ENCODE measurements at regions not wholly inside any gene's neighbourhood (a gene's known extent, or its start where the extent isn't known, plus 50 kb on each side); places are given as distances from the start of the nearest gene placed in this dataset.

DNA sequence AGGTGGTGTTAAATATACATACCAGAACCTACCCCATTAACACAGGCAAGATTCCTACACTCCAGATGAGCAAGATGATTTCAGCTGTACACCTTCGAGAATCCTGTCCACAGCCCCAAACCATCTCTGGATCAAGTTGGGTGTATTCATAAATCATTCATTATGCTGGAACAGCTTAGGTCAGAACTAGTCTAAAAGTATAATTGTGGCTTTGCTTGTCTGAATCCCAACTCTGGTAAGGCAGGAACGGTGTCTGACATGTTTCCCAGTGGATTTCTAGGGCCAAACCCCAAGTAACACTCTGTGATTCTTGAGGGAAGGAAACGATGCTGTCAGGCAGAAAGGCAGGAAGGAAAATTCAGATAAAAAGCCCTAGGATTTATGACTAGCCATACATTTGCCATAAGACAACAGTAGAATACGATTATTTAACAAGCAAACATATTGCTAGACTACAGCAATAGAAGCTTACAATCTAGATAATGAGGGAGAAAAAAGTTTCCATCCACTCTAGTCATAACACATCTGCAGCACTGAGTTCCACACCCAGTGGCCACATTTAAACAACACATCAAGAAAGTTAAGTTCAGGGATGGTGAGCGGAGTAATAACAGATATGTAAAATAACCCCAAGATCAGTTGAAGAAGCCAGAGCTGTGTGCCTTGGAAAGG lies 444.8 kb downstream of the RND3 start:
- no peak for ATAC-seq

DNA sequence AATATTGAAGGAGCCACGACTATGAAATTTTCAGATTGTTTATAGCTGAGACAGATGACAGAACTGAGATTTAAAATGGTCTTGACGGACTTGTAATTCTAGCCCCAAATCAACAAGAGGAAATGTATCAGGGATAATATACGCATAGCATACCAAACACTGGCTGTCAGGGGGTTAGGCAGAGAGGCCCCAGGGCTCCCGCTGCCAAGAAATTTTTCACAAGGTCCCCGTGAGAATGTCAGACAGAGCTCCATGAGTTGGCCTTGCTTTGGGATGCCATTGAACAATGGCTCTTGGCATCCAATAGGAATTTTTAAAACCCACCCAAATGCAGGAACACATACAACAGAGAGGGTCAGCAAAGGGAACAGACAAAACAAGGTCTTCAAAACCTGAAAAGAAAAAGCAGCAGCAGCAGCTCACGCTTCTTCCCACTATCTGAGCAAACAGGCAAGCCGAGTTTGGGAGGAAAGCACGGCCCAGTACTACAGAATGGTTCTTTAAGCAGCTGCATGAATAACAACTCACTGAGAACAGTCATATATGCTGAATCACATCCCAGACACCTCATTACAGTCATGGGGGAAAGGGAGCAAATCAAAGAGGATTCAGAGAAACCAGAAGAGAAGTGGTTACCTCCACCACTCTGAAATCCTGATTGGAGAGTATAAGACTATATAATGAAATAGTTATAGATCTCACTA lies 445.6 kb downstream of the RND3 start:
- ATAC-seq = no peak

DNA sequence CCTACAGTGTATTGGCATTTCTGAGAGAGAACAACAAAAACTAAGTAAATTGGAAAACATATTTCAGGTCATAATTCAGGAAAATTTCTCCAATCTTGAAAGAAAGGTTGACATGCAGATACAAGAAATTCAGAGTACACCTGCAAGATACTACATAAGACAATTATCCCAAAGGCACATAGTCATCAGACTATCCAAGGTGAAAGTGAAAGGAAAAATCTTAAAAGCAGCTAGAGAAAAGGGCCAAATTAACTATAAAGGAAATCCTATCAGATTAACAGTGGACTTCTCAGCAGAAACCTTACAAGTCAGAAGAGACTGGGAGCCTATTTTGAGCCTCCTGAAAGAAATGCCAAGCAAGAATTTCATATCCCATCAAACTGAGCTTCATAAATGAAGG lies 449.0 kb upstream of the MMADHC start:
- no peak for ATAC-seq

DNA sequence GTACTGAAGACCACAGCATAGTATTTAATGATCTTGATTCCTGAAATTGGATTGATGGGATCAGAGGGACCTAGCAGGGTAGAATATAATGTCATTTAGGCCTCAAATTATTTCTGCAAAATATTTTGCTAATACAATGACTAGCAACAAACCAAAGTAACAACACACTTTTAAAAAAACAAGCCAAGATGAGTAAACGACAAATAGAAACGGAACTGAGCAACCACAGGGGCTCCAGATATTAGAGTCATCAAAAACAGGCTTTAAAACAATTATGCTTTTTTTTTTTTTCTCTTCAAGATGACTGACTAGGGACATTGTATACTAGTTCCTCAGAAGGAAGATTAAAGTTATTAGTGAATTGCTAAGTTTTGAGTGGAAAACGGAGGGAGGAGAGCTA lies 447.1 kb upstream of the MMADHC start:
- ATAC-seq = no peak

DNA sequence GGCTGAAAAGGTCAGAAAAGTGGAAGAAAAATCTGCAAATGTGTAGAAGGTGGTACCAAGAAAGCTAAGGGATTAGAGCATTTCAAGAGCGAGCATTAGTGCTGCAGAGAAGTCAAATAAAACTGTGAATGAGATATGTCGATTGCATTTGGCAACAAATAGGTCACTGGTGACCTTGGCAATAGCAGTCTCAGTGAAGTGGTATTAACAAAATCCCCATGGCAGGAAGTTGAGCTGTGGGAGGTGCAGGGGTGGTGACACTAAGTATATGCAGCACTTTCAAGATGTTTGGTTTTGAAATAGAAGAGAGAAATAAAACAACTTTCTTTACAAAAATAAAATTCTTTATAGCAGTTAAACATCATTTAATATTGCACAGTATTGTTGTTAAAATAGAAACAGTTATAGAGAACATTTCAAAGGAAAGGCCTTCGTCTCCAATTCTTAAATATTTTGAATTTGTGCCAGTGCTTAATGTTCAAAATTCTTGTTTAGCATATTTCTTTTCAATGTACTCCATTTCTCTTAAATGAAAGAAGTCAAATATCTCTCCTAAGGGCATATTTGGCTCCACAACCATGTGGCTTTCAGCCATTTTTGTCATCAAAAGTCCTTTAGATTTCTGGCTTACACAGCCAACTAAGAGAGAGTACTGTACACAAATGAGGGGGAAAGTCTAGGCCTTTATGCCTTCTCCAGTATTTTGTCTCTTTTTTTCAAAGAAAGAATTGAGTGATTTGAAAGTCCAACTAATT lies 443.0 kb upstream of the MMADHC start:
- ATAC-seq = no peak

DNA sequence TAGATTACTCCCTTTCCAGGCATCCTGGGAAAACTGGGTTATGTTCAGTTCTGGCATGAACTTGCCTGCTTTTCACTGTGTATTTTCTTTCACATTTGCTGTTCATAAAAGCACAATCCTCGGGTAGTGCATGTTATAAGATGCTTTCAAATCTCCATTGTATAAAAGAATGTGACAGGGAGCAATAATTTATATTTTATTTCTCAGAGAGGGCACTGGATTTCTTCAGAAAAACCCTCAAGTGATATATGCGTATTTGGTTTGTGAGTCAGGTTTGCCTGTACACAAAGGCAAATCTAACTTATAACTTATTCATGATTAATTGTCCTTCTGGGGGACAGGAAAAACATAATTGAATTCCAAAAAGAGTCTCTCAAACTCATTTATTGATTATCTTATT lies 440.7 kb upstream of the MMADHC start:
- no peak for ATAC-seq

DNA sequence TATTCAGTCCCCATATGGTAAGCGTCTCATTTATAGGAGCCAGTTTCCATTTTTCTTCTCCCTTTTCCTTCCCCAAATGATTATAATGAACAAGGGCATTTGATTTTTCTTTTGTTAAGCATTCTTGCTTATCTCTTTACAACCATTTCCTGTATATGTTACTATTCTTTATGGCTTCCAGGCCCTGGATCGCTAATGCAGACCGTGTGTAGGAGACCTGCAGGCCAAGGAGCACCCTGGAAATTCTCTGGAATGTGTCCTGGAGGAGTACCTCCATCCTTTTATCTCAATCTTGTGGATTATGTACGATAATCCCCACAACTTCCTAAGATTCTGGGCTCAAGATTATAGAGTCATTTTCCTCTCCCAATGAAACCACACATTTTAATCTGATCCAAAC lies 439.6 kb upstream of the MMADHC start:
- no peak for ATAC-seq

DNA sequence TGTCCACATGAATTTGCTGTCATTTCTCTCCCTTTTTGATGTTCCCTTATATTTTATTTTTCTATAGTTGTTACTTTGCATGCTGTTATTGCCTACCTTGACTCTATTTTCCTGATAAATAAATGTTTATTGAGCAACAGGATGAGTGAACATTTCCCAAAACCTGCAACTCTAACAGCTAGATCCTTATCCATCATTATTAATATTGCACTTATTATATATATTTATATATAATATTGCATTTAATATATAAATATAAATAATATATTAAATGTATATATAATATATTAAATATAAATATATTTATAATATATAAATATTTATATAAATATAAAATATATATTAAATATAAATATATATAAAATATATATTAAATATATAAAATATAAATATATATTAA lies 436.1 kb upstream of the MMADHC start:
- no peak for ATAC-seq

DNA sequence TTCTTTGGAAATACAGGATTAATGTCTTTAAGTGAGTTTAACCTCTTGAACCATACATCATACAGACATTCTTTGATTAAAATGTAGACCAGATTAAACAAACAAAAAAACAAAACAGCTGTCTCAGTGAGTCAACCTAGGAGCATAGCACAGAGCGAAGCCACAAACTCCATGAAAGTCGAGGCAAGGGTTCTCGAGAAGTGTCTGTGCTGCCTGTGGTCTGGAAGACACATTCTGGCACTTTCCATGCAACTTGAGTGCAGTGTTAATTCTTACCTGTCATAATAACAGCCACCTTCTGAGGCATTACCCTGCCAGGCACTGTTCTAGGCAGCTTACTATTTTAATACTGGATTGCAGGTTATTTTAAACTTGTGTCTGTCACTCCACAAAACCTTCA lies 435.5 kb upstream of the MMADHC start:
- no peak for ATAC-seq

DNA sequence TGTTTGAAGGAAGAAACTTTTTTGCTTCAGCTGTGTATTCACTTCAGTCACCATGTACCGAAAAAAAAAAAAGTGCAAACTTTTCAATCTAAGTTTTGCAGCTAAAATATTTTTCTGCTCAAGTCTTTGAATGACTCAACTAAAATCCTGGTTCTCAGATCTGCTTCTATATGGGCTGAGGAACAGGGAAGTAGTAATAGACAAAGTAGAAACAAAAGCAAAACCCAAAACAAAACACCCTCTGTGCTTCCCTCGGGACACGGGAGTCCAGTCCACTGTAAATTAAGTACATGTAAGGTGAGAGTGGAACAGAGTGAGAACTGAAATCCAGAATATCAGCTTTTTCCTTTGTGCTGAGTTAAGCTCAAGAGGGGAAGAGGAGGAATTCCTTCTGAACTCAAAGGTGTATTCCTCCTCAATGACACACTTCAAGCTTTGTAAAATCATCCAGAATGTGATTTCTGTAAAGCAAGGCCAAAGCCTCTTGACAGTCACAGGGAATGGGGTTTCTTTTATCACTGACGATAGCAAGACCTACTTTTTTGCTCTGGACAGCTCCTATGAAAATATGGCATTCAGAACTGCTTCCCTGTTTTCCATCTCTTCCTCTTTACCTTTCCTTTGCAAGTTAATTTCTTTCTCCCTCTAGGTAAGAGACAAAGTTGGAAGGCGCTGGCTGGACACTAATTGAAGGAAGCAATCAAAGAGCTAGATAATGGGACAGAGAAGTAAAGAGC lies 433.5 kb upstream of the MMADHC start:
- ATAC-seq = no peak

DNA sequence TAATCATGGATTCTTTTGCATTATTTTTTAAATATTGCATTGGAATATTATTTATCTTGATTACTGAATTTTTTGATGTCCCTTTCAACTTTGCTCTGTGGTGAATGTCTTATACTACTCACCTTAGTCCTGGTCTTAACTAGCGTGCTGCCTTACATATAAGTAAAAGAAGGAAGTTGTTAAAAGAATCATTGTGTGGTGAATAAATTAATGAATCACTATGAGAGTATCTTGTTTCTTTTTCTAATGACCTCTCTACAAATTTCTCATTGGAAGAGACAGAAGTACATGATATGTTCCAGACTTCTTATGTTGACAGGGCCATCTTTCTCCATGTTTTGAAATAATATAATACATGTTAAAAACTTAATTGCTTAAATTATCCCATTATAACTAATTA lies 432.6 kb upstream of the MMADHC start:
- ATAC-seq = peak; percentile 36

DNA sequence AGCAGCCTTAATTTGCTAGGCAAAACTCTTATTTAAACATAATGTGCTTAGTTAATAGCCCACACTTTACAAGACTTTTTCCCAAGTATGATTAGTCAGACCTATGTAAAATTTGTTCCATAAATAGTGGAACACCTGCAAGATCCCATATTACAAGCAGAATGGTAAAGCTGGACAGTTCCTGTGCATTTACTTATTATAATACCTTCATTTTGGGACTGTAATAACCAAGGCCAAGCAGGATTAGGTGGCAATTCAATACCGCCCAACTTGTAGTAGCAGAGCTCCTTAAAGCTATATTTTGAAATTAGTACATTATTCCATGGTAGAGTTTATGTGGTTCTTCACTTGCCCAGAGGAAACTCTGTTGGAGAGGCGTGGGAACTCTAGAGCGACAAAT lies 431.5 kb upstream of the MMADHC start:
- ATAC-seq = no peak

DNA sequence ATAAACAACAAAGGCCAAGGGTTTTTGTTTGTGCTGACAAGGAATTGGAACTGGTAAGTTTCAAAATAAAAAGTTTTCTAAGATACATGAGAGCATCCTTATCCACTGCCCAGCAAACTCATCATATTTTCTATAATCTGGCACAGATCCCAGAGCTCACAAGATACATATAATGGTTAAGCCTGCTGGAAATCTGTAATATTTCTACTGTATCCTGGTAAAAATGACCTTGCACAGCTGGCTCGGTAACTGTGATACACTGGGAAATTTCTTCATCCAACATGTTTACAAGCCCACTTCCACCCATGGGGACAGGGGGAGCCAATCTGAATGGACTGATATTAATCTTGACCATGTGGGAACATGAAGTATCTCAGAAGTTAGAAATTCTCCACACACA lies 425.4 kb upstream of the MMADHC start:
- no peak for ATAC-seq

DNA sequence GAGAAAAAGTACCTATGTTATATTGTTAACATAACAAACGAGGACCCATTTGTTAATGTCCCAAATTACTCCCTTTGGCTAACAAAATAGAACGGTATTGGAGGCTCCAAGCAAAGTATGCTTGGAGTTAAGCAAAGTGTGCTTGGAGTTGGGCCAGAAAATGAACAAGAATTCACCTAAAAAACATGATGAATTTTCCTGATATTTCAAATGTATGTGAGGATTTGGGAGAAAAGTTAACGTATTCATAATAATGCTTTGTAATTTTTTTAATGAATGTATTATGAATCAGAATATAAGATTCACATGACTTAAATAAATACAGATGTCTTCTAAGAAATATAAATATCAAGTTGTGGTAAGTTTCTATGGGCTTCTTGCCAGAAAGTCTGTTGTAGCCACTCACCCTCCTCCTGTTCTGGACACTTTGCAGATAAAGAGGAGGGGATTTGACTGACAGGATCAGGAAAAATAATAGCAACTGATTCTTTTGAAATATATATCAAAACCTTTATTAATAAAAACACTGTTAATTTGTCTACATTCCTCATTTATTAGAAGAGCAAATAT lies 423.7 kb upstream of the MMADHC start:
- no peak for ATAC-seq

DNA sequence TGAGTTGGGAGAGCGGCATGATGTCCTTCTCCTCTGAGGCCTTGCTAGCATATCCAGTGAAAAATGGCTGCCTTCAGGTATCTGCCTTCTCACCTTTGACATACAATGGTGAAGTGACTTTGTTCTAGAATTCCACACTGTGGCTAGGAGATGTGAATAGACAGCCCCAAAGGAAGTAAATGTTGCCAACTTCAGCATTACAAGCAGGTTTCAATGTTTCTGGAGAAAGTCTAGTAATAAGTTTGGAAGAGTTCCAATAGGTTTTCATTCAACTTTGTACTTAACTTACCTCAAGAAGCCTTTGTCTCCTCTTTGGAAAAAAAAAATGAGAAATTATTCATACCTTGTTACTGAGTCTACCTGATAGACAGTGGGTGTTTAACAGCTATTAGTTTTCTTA lies 421.3 kb upstream of the MMADHC start:
- no peak for ATAC-seq

DNA sequence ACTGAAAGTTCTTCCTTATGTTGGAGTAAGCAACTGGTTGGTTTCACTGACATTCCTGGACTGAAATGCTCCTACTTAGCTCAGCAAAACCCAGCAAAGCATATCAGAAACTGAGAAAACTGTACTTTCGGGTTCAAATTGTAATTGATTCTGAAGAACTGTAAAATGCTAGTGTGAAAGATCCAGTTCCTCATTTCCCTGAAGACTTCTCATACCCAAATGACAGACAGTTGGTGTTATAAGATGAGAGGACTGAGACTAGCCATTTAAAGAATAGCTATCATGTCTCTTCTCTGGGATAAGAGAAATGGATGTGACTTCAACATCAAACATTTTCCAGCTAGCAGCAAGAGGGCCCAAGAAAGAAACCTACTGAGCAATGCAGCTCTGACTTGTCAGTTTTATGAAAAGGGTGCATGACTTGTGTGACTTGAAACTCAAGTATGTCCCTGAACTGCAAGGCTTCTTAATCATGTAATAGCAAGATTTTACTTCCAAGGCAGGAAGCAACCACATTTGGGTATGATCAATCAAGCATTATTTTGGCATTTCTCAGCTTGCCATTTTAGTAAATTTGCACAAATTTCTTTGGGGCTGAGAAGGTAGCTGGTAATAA lies 420.3 kb upstream of the MMADHC start:
- ATAC-seq = peak; percentile 36

DNA sequence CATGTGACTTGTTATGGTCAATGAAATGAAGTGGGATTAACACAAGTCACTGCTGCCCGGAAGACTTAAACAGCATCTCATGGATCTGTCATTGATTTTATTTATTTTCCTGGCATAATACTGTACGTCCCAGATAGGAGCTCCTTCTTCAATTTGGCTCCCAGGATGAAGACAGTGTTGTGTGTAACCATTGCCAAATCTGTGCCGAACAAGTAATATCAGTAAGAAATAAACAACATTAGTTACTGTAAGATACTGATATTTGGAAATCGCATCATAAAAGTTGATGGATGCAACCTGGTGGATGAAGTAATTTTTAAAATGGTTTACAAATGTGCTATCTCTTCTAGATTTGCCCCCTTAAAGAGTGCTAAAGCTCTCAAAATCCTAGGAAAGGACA lies 419.0 kb upstream of the MMADHC start:
- no peak for ATAC-seq

DNA sequence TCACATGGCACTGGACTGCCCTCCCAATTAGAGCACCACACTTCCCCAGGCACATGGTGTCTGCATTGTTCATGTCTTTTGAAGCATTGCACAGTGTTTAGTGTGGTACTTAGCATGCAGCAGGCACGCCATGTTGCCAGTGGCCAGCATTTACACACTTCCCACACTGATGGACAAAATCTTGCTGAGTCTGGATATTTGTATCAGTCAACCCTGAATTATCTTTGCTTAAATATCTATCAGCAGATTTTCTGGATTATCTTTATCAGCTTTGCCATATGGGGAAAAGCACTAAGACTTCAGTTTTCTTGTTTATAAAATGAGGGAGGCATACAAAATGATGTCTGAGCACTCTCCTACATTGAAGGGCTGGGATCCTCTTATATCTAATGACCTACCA lies 416.0 kb upstream of the MMADHC start:
- ATAC-seq = no peak

DNA sequence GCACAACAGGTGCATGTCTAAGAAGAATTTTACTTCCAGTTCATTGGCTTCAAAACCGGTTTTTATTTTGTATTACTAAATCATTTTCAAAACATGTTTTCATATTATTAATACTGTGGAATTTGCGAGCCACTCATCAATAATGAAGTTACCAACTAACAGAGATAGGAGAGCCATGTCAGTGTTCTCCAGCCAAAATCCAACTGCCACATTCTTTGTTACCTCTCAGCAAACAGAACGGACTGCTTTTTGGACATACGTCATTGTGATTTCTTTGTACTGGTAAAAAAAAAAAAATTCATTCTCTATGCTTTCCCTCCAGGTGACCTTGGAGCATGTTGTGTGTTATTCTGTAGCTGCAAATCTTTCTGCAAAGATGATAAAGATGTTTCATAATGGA lies 414.2 kb upstream of the MMADHC start:
- no peak for ATAC-seq

DNA sequence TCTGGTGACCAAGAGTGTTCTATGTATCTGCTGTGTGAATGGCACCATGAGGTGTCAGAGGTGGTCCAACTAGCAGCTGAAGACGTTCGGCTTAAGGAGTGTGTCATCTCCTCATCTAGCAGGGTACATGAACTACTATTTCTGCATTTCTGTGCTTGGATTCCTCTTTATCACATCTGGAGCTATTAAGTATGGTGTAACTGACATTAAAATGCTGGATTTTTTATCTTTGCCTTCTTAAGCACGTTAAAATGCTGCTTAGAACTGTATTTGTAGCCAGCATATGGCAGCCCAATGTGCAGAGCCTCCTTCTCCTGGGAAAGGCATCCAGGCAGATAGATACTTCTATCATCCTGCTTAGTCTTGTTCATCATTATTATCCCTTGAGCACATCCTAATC lies 409.3 kb upstream of the MMADHC start:
- ATAC-seq = no peak

DNA sequence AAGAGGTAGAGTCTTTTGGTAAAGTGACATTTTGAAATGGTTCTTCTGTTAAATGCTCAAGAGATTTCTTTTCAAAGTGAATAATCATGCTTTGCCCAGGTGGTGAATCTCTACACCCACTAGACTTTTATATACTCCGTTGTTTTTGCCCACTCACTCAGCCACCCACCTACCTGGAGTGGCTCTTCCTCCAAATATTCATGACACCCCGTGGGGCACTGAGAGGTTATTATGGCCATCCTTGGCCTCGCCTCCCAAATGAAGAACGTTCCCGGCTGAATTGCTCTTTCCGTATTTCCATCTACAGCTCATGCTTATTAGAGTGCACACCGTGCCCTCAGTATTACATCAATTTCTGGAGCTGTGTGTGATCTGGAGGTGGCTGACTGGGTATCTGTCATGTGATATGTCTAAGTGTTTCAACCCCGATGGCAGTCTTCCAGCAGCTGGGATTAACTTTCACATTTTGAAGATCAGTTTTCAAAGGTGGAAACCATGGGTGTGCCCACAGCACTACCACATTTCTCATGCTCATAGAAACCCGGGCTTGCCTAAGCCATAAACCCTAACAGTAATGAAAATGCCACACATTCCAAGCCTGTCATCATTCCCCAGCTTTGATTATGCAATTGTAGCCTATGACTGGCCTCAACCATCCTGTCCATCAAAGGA lies 406.6 kb upstream of the MMADHC start:
- ATAC-seq = peak; percentile 98

DNA sequence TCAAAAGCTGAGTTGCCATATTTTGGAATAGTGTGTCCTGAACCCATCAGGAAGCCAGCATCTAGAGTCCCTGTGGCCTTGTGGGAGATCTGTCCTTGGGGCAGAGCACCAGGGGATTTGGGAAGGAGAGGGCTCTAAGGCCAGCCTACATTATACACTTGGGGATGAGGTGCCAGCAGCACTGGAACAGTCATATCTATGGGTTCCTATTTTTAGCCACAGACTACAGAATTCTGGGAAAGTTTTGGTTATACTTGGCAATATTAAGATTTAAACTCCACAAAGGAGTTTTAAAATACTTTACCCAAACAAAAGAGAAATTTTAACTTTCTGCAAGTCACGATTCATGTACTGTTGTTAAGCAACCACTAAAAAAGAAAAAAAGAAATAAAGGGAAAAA lies 405.7 kb upstream of the MMADHC start:
- no peak for ATAC-seq
